Suprapubic skin (tissue), 4 donors: ENCODE measurements at regions not wholly inside any gene's neighbourhood (a gene's known extent, or its start where the extent isn't known, plus 50 kb on each side); places are given as distances from the start of the nearest gene placed in this dataset.
A peak's percentile ranks its signal among the peaks of the same experiment; 100 is the strongest.

ENCODE experiments used
- DNase-seq, 2 donors: peaks; one replicate each; pipeline ENCODE4 v3.0.0-alpha.2; 2019; ENCODE audit warnings: low spot score in 2 of 2
- H3K27ac ChIP-seq: fragments of 200-600 bp; sonication (generic); one replicate; pipeline ENCODE4 v1.5.1; 2019
- H3K27me3 ChIP-seq: fragments of 200-600 bp; sonication (generic); one replicate; pipeline ENCODE4 v1.5.1; 2019
- H3K36me3 ChIP-seq: fragments of 200-600 bp; sonication (generic); one replicate; pipeline ENCODE4 v1.5.1; 2019
- H3K4me1 ChIP-seq: fragments of 200-600 bp; sonication (generic); one replicate; pipeline ENCODE4 v1.5.1; 2019
- H3K4me3 ChIP-seq: fragments of 200-600 bp; sonication (generic); one replicate; pipeline ENCODE4 v1.5.1; 2019; ENCODE audit warnings: mild to moderate bottlenecking
- H3K9me3 ChIP-seq: fragments of 200-600 bp; sonication (generic); one replicate; pipeline ENCODE4 v1.5.1; 2019
- EP300 ChIP-seq: sonication (generic); formaldehyde crosslinking; IDR thresholded peaks from one replicate; pipeline ENCODE4 v1.6.1; 2017; ENCODE audit warnings: antibody characterized with exemption
- POLR2A ChIP-seq, 2 donors: fragments of 450-650 bp; IDR thresholded peaks; one replicate each; pipeline ENCODE4 v1.6.1; 2017; ENCODE audit warnings: antibody characterized with exemption in 2 of 2, mild to moderate bottlenecking in 2 of 2, moderate library complexity in 2 of 2
- POLR2AphosphoS5 ChIP-seq, 3 donors: sonication (generic); formaldehyde crosslinking; IDR thresholded peaks; one replicate each; pipeline ENCODE4 v1.6.1; 2017; ENCODE audit warnings: antibody characterized with exemption in 3 of 3
- WGBS: methylation state at CpG from one replicate; pipeline ENCODE4 v1.1.5; 2018; 5-methylcytosine and 5-hydroxymethylcytosine counted together
- TF ChIP-seq, protein P1 (sequence below), 2 donors: fragments of 200-600 bp in 1 of 2; fragments of 450-650 bp in 1 of 2; sonication (generic) in 1 of 2; IDR thresholded peaks; one replicate each; pipeline ENCODE4 v1.5.1; 2016 to 2019; ENCODE audit warnings: antibody characterized with exemption in 2 of 2, mild to moderate bottlenecking in 1 of 2, moderate library complexity in 1 of 2

DNA sequence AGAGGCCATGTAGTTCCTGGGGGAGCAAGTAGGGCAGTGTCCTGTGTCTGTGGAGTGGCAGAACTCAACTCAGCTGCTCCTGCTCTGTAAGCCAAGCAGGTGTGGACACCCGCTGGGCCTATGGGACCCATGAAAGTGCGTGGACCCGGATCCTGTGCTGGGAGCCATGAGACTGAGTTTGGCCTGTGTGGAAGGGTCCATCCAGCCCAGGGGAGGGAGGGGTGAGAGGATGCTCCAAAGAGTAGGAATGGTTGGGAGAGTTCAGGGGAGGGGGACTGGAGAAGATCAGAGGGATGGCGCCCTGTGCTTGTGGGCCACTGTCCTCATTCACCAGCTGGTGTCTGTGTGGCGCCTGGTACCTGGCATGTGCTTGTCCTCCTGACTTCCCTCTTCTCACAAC lies 226.4 kb upstream of the HS6ST1 start:
- Histone ChIP-seq H3K27ac (no peak overlapping the region), H3K4me3 (no peak overlapping the region), H3K4me1 (peaks cover 4% of the 10 kb centered on the region), H3K36me3 (no peaks in the 10 kb centered on the region), H3K9me3 (no peaks in the 10 kb centered on the region), H3K27me3 (no peaks in the 10 kb centered on the region)
- 98% methylated on average over 5 of the region's 5 CpGs for WGBS
- TF ChIP-seq POLR2AphosphoS5 (IDR thresholded peaks at IDR 0.05) (no peak), POLR2A (IDR thresholded peaks at IDR 0.05) (no peak), EP300 (no peak)
- TF ChIP-seq, protein P1, sequence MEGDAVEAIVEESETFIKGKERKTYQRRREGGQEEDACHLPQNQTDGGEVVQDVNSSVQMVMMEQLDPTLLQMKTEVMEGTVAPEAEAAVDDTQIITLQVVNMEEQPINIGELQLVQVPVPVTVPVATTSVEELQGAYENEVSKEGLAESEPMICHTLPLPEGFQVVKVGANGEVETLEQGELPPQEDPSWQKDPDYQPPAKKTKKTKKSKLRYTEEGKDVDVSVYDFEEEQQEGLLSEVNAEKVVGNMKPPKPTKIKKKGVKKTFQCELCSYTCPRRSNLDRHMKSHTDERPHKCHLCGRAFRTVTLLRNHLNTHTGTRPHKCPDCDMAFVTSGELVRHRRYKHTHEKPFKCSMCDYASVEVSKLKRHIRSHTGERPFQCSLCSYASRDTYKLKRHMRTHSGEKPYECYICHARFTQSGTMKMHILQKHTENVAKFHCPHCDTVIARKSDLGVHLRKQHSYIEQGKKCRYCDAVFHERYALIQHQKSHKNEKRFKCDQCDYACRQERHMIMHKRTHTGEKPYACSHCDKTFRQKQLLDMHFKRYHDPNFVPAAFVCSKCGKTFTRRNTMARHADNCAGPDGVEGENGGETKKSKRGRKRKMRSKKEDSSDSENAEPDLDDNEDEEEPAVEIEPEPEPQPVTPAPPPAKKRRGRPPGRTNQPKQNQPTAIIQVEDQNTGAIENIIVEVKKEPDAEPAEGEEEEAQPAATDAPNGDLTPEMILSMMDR (IDR thresholded peaks at IDR 0.05): no peak
- peak in 1 of 2 donors; percentile 37 for DNase-seq

DNA sequence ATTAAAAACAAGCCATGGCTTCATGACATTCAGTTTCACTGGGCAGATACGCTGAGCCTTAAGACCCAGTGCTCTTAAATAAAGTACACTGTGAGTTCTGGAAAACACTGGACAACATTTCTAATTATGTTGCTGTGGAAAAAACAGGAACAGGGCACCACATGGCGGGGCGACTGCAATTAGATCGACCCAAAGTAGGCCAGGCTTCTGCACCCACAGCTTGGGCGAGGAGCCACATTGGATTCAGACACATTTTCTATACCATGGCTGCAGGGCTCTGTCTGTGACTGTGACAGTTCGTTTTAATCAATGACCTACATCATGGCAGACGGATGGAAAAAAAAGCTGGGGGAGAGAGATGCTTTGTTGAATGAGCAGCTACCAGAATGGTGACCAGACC lies 227.2 kb upstream of the HS6ST1 start:
- DNase-seq: peak in 1 of 2 donors; percentile 44
- TF ChIP-seq EP300 (no peak), POLR2A (IDR thresholded peaks at IDR 0.05) (no peak), POLR2AphosphoS5 (IDR thresholded peaks at IDR 0.05) (no peak)
- TF ChIP-seq, protein P1 (IDR thresholded peaks at IDR 0.05): no peak
- Histone ChIP-seq H3K27ac (no peak overlapping the region), H3K4me1 (peaks cover 4% of the 10 kb centered on the region), H3K4me3 (no peak overlapping the region), H3K36me3 (no peaks in the 10 kb centered on the region), H3K9me3 (no peaks in the 10 kb centered on the region), H3K27me3 (no peaks in the 10 kb centered on the region)
- WGBS: 93% methylated on average over 7 of the region's 7 CpGs

GRCh38 chr2:128547667-128548066 lies 229.0 kb upstream of the HS6ST1 start:
- TF ChIP-seq POLR2AphosphoS5 (IDR thresholded peaks at IDR 0.05) (no peak), EP300 (no peak), POLR2A (IDR thresholded peaks at IDR 0.05) (no peak)
- TF ChIP-seq, protein P1 (IDR thresholded peaks at IDR 0.05): no peak
- Histone ChIP-seq H3K4me3 (no peak overlapping the region), H3K4me1 (peaks cover 4% of the 10 kb centered on the region), H3K27me3 (no peaks in the 10 kb centered on the region), H3K36me3 (no peaks in the 10 kb centered on the region), H3K27ac (no peak overlapping the region), H3K9me3 (no peaks in the 10 kb centered on the region)
- DNase-seq: no peak
- WGBS: 68% methylated on average over 3 of the region's 3 CpGs

GRCh38 chr2:128548461-128548891 lies 229.8 kb upstream of the HS6ST1 start:
- TF ChIP-seq EP300 (no peak), POLR2AphosphoS5 (IDR thresholded peaks at IDR 0.05) (no peak), POLR2A (IDR thresholded peaks at IDR 0.05) (no peak)
- TF ChIP-seq, protein P1 (IDR thresholded peaks at IDR 0.05): no peak
- Histone ChIP-seq H3K4me1 (peaks cover 4% of the 10 kb centered on the region), H3K27ac (no peak overlapping the region), H3K4me3 (no peak overlapping the region), H3K9me3 (no peaks in the 10 kb centered on the region), H3K27me3 (no peaks in the 10 kb centered on the region), H3K36me3 (no peaks in the 10 kb centered on the region)
- WGBS: 98% methylated on average over 8 of the region's 9 CpGs
- peak in 1 of 2 donors; percentile 59 for DNase-seq

DNA sequence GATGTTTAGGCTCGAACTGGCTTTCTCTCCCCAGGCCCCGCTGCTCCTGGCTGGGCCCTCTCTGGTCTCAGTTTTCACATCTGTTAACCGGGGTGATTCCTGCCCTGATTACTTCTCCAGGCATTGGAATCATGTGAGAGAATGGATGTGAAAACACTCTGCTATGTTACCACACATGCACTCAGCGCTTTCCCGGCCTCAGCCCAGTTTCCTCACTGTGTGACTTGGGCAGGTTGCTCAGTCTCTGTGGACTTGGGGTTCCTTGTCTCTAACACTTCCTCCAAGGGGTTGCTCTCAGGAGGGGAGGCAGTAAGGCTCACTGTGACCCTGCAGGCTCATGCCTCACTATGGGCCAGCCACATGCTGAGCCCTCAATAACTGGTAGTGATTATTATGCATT lies 230.4 kb upstream of the HS6ST1 start:
- WGBS: 97% methylated on average over 5 of the region's 5 CpGs
- DNase-seq: peak in 1 of 2 donors; percentile 67
- TF ChIP-seq, protein P1 (IDR thresholded peaks at IDR 0.05): no peak
- TF ChIP-seq EP300 (no peak), POLR2A (IDR thresholded peaks at IDR 0.05) (no peak), POLR2AphosphoS5 (IDR thresholded peaks at IDR 0.05) (no peak)

More for the DNA sequence above, 230.4 kb upstream of the HS6ST1 start:
- H3K4me3 ChIP-seq: no peak overlapping the region
- H3K9me3 ChIP-seq: no peaks in the 10 kb centered on the region
- no peaks in the 10 kb centered on the region for H3K36me3 ChIP-seq
- no peaks in the 10 kb centered on the region for H3K27me3 ChIP-seq
- no peak overlapping the region for H3K27ac ChIP-seq
- peaks cover 4% of the 10 kb centered on the region for H3K4me1 ChIP-seq
